ENCODE measurements at regions not wholly inside any gene's neighbourhood (a gene's known extent, or its start where the extent isn't known, plus 50 kb on each side); places are given as distances from the start of the nearest gene placed in this dataset.

DNA sequence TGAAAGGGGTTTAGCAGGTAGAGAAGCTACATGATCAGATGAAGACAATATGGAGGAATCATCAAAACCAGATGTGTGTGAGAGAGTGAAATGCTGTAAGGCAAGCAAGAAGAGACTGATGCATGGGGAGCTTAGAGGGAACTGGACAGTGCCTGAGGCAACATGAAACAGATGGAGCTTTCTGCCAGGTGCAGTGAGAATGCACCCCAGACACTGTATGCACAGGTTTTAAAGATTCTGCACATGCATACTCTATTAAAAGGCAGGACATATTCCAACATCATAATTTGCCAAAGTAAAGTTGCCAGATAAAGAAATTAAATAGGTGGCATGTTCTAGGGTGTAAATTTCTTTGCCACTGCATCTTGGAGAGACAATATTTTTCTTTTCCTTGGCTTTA lies 200.1 kb downstream of the AMY1C start:
- TF ChIP-seq, protein P1, sequence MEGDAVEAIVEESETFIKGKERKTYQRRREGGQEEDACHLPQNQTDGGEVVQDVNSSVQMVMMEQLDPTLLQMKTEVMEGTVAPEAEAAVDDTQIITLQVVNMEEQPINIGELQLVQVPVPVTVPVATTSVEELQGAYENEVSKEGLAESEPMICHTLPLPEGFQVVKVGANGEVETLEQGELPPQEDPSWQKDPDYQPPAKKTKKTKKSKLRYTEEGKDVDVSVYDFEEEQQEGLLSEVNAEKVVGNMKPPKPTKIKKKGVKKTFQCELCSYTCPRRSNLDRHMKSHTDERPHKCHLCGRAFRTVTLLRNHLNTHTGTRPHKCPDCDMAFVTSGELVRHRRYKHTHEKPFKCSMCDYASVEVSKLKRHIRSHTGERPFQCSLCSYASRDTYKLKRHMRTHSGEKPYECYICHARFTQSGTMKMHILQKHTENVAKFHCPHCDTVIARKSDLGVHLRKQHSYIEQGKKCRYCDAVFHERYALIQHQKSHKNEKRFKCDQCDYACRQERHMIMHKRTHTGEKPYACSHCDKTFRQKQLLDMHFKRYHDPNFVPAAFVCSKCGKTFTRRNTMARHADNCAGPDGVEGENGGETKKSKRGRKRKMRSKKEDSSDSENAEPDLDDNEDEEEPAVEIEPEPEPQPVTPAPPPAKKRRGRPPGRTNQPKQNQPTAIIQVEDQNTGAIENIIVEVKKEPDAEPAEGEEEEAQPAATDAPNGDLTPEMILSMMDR (IDR thresholded peaks at IDR 0.05): no peak
- H3K27ac ChIP-seq: no peak overlapping the region
- no peak for DNase-seq (ENCODE audit: low spot score)
- no peak overlapping the region for H3K4me3 ChIP-seq

DNA sequence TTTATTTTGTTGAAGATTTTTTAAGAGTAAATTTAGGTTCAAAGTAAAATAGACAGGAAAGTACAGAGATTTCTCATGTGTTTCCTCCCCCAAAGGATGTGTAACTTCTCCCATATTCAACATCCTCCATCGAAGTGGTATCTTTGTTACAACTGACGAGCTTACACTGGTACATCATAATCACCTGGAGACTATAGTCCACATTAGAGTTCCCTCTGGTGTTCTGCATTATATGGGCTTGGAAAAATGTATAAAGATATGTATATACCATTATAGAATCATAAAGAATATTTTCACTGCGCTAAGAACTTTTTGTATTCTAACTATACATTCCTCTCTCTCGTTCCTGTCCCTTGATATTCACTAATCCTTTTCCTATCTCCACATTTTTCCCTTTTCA lies 203.7 kb downstream of the AMY1C start:
- DNase-seq (ENCODE audit: low spot score): no peak
- TF ChIP-seq, protein P1 (IDR thresholded peaks at IDR 0.05): no peak
- H3K27ac ChIP-seq: no peak overlapping the region
- no peak overlapping the region for H3K4me3 ChIP-seq

DNA sequence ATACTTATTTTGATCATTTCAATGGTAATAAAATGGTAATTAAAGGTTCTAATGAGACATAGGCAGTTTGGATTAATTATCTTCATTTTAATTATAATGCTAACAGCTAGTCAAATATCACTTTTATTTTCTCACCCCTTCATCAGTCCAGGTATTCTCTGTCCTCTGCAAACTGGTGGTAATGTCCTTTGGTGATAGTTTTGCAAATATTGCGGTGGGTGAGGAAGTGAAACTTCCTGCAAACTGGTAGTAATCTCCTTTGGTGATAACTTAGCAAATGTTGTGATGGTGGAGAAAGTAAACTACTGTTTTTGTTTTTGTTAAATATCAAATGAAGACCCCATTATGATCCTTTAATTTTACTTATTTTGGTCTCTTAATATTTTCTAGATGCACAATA lies 209.0 kb downstream of the AMY1C start:
- no peak for DNase-seq (ENCODE audit: low spot score)
- TF ChIP-seq, protein P1 (IDR thresholded peaks at IDR 0.05): no peak
- Histone ChIP-seq H3K4me3 (no peak overlapping the region), H3K27ac (no peak overlapping the region)

DNA sequence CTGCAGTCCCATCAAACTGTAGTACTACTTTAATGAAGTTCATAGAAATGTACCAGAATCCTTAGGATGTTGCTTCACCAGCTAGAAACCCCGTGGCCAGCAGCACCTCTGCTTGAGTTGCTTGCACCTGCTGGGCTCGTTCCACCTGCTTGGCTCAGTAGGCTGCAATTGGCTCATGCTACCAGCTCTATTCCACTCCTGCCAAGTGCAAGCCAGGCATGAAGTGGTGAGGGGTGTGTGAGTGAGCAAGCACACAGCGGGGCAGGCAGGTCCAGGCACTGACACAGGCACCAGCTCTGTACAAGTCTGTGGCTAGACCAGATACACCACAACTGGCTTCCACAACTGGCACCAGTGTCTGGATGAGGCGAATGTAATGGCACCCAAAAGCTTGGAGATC lies 209.9 kb downstream of the AMY1C start:
- H3K4me3 ChIP-seq: no peak overlapping the region
- TF ChIP-seq, protein P1 (IDR thresholded peaks at IDR 0.05): no peak
- H3K27ac ChIP-seq: no peak overlapping the region
- DNase-seq (ENCODE audit: low spot score): no peak

DNA sequence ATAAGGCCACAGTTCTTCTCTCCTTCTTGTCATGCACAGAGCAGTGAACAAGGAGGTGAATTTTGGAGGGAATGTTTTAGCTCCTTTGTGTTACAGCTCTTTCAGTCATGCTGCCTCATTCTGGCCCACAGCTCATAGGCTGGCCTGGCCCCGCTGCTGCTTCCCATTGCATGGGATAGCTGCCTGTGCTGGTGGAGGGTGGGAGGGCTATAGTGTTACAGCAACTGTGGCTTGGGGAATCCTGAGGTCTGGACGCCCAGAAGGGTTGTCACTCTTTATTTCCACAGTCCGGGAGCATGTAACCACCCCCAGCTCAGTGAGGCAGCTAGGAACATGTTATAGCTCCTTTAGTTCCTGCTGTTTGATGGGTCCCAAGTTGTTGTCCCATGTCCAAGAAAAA lies 210.3 kb downstream of the AMY1C start:
- H3K4me3 ChIP-seq: no peak overlapping the region
- DNase-seq (ENCODE audit: low spot score): no peak
- no peak overlapping the region for H3K27ac ChIP-seq
- TF ChIP-seq, protein P1 (IDR thresholded peaks at IDR 0.05): no peak

DNA sequence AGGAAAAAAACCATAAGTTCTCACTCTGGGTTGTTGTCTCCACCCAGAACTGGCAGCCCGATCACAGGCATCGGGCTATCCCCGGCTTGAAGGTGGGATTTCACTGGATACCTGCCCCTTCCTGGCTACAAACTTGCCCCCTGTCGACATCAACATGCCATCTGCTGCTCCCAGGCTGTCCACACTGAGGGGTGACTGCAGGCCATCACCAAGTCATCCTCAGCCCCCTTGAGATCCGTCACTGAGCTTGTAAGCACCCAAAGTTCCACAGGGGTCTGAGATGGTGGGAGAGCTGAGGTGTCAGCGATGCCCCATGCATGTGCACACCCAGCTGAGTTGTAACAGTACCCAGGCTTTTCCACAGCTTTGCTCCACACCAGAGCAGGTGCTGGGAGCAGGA lies 211.0 kb downstream of the AMY1C start:
- Histone ChIP-seq H3K27ac (no peak overlapping the region), H3K4me3 (no peak overlapping the region)
- no peak for DNase-seq (ENCODE audit: low spot score)
- TF ChIP-seq, protein P1 (IDR thresholded peaks at IDR 0.05): no peak

DNA sequence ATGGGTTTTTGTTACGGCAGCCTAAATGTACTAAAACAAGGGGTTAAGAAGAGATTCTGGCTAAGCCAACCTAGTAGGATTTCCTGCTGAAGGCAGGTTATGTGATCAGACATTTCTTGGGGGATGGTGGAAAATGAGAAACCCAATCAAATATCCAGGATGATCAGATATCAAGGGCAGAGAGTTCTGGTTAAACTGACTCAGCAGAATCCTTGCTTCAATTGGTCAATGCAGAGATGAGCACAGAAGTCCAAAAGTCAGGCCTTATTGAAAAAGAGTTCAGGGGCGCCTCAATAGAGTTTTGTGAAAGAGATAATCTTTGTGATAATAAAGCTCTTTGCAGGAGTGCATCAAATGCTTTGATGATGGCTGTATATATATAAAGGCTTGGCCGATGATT lies 237.1 kb downstream of the AMY1C start:
- TF ChIP-seq, protein P1 (IDR thresholded peaks at IDR 0.05): no peak
- no peak overlapping the region for H3K27ac ChIP-seq
- H3K4me3 ChIP-seq: no peak overlapping the region
- no peak for DNase-seq (ENCODE audit: low spot score)

Measured in coronary artery (tissue), 2 donors.